ENCODE measurements at regions not wholly inside any gene's neighbourhood (a gene's known extent, or its start where the extent isn't known, plus 50 kb on each side); places are given as distances from the start of the nearest gene placed in this dataset.
"Not testable (repeated sequence)": the region's sequence is repeated elsewhere in the genome, so short reads cannot be mapped to it uniquely, and the experiment has no call there.

DNA sequence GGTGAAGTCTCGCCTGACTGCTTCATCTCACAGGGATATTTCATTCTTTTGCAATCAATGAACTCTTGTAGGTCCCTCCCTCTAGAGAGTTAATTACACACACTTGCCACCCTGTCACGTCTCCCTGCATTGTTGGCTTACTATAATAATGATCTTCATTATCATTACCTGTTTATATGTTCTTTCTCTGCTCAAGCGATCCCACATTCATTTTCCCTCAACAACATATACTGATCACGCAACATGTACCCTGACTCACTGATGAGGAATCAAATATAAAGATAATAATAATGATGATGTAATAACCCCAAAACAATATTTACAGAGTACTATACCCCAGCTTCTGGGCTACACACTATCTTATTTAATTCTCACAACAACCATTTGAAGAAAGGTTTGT is 88.5 kb downstream of the FEM1C start:
- FAIRE-seq (no peak), DNase-seq (ENCODE audit: insufficient read length) (no peak)
- TF ChIP-seq TAF1 (IDR thresholded peaks at IDR 0.05; ENCODE audit: borderline replicate concordance, low read depth, low read length) (no peak), POLR2A (IDR thresholded peaks at IDR 0.05; ENCODE audit: low read depth, low read length) (no peak), POLR2AphosphoS5 (IDR thresholded peaks at IDR 0.05; ENCODE audit: low read depth, low read length) (no peak)

DNA sequence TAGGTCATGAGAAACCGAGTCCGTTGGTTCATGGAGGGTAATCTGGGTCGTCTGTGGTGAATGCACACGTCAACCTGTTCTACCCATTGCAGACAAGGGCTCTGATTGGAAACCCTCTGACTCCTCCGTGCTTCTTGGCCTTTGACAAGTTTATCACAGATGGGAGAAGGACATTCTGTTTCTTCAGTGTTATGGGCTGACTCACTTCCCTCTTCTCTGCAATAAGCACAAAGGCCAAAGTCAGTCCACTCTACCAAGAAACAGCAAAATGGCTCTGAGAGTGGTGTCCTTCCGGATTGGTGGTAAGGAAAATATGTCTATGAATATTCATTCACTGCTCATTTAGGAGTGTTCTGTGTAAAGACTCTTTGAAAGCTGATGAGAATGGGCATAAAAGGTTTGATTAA is 89.3 kb downstream of the FEM1C start:
- no peak for TF ChIP-seq POLR2AphosphoS5 (IDR thresholded peaks at IDR 0.05; ENCODE audit: low read depth, low read length)
- no peak for TF ChIP-seq POLR2A (IDR thresholded peaks at IDR 0.05; ENCODE audit: low read depth, low read length)
- TF ChIP-seq TAF1 (IDR thresholded peaks at IDR 0.05; ENCODE audit: borderline replicate concordance, low read depth, low read length): no peak
- FAIRE-seq: no peak

DNA sequence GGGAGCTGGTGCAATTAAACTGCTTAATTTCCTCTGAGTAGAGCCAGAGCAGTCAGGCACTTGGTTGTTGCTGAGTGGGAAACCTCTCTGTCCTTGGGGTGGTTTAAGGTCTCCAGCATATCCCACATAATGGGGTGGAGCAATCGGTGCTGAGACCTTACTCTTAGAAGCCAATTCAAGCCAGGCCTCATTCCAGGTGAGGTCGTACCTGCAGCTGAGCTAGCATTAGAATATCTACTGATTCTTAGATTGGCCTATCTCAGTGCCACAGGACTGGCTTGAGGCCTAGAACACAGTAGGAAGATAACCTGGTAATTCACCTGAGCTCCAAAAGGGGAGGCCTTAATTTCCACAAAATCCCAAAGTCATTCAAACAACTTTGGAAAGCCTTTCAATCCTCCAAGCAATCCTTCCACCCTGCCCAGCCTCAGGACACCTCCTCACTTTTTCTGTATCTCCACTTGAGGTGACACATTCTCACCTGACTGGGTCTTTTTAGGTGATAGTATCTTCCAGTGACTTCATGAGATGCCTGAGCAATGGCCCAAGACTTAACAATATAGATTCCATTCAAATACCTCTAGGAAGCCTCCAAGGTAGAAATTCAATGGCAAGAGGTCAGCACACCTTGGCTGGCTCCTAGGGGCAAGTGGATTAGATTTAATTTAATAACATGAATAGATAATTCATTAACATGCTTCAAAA is 91.0 kb downstream of the FEM1C start:
- no peak for TF ChIP-seq TAF1 (IDR thresholded peaks at IDR 0.05; ENCODE audit: borderline replicate concordance, low read depth, low read length)
- TF ChIP-seq POLR2A (IDR thresholded peaks at IDR 0.05; ENCODE audit: low read depth, low read length): no peak
- no peak for TF ChIP-seq POLR2AphosphoS5 (IDR thresholded peaks at IDR 0.05; ENCODE audit: low read depth, low read length)
- FAIRE-seq (no peak), DNase-seq (ENCODE audit: insufficient read length) (no peak)

More for the DNA sequence above, 89.3 kb downstream of the FEM1C start:
- no peak for DNase-seq (ENCODE audit: insufficient read length)

DNA sequence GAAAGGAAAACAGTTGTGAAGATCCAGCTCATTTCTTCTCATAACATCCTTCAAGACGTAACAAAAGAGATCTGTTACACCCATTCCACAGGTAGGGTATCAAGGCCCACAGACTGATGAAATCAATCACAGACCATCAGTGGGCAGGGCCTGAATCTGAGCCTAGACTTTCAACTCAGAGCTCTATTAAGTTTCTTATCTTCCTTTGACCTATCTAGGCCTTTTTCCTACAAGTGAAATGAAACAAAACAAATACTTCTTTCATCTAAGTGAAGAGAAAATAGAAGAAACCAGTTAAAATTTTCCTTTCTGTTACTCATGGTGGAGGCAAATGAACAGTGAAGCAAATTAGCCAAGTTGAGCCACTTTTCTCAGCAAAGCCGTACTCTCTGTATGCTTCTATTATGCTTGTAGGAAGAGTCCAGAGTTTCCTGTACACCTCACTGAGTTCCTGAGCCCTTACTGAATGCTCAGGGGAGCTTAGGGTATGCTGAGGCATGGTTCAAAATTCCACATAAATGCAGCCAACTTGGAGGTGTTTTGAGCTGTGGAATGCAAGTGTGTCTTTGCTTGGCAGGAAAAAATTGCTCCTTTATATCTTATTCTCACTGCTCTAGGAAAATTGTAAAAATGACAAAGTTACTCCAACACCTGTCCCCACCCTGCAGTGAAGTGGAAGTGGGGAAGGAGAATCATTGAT is 91.9 kb downstream of the FEM1C start:
- no peak for TF ChIP-seq POLR2A (IDR thresholded peaks at IDR 0.05; ENCODE audit: low read depth, low read length)
- no peak for TF ChIP-seq POLR2AphosphoS5 (IDR thresholded peaks at IDR 0.05; ENCODE audit: low read depth, low read length)
- TF ChIP-seq TAF1 (IDR thresholded peaks at IDR 0.05; ENCODE audit: borderline replicate concordance, low read depth, low read length): no peak
- no peak for FAIRE-seq
- DNase-seq (ENCODE audit: insufficient read length): no peak

DNA sequence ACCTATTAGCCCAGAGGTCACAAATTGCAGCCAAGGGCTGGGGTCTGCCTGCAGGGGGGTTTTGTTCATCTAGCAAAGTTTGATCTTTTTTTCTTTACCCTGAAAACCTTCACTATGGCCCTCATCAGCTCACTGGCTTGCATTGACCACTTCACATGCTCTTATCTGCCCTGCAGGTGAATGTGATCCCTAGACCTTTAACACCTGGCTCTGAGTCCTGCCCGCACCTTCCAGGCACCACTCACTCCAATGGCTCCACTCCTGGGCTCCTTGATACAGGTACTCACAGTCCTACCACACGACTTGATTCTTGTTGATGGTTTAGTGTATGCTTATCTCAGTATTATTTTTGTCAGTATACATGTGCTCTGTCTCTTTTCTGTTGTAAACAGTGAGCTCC is 92.5 kb downstream of the FEM1C start:
- no peak for DNase-seq (ENCODE audit: insufficient read length)
- no peak for FAIRE-seq
- TF ChIP-seq POLR2AphosphoS5 (IDR thresholded peaks at IDR 0.05; ENCODE audit: low read depth, low read length): no peak

GRCh38 chr5:115450741-115451140 is 93.8 kb downstream of the FEM1C start:
- FAIRE-seq (no peak), DNase-seq (ENCODE audit: insufficient read length) (no peak)
- TF ChIP-seq TAF1 (IDR thresholded peaks at IDR 0.05; ENCODE audit: borderline replicate concordance, low read depth, low read length) (no peak), POLR2A (IDR thresholded peaks at IDR 0.05; ENCODE audit: low read depth, low read length) (no peak), POLR2AphosphoS5 (IDR thresholded peaks at IDR 0.05; ENCODE audit: low read depth, low read length) (no peak)

DNA sequence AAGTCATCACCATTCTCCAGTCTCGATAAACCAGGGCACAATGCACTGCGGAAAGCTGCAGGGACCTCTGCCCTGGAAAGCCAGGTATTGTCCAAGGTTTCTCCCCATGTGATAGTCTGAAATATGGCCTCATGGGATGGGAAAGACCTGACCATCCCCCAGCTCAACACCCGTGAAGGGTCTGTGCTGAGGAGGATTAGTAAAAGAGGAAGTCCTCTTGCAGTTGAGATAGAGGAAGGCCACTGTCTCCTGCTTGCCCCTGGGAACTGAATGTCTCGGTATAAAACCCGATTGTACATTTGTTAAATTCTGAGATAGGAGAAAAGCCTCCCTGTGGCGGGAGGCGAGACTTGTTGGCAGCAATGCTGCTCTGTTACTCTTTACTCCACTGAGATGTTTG is 95.9 kb downstream of the FEM1C start:
- not testable (repeated sequence) for DNase-seq (ENCODE audit: insufficient read length); FAIRE-seq

DNA sequence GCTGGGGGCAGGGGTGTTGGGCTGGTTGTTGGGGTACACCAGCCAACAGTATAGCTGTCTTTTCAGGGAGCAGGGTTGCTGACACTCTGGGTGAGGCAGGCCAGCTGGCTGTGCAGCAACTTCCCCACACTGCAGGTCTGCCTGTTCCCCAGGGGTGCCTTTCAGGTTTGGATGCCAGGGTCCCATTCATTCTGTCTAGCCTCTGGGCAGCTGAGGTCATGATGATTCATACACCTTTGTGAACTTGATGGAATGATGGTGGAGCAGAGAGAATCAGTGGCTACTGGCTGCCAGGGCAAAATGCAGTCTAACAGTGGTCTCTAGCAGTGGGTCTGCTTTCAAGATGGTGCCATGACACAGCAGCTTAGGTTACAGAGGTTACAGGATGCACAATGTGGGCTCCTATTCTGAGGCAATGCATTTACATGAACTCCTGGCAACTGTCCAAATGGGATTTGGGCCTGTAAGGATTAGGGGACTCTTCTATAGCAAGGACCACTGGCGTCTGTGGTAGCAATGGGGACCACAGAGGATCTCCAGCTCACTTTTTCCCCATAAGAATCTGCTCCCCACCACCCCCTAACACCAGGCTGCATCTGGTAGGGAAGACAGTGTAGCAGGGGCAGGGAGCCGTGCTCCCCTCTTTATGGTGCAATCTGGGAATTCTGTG is 103.7 kb downstream of the FEM1C start:
- DNase-seq (ENCODE audit: insufficient read length) (no peak), FAIRE-seq (no peak)

DNA sequence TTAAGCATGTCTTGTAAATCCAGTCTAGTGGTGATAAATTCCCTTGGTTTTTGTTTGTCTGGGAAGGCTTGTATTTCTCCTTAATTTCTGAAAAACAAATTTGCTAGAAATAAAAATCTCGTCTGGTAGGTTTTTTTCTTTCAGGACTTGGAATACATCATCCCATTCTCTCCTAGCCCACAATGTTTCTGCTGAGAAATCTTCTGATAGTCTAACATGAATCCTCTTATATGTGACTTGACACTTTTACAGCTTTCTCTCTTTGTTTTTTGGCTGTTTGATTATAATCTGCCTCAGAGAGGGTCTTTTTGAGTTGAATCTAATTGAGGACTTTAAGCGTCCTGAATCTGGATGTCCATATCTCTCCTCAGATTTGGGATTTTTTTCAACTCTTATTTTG is 104.9 kb downstream of the FEM1C start:
- FAIRE-seq (no peak), DNase-seq (ENCODE audit: insufficient read length) (no peak)
- no peak for TF ChIP-seq TAF1 (IDR thresholded peaks at IDR 0.05; ENCODE audit: borderline replicate concordance, low read depth, low read length)
- TF ChIP-seq POLR2A (IDR thresholded peaks at IDR 0.05; ENCODE audit: low read depth, low read length): no peak
- TF ChIP-seq POLR2AphosphoS5 (IDR thresholded peaks at IDR 0.05; ENCODE audit: low read depth, low read length): no peak

More for the DNA sequence above, 103.7 kb downstream of the FEM1C start:
- TF ChIP-seq POLR2A (IDR thresholded peaks at IDR 0.05; ENCODE audit: low read depth, low read length) (no peak), POLR2AphosphoS5 (IDR thresholded peaks at IDR 0.05; ENCODE audit: low read depth, low read length) (no peak), TAF1 (IDR thresholded peaks at IDR 0.05; ENCODE audit: borderline replicate concordance, low read depth, low read length) (no peak)

DNA sequence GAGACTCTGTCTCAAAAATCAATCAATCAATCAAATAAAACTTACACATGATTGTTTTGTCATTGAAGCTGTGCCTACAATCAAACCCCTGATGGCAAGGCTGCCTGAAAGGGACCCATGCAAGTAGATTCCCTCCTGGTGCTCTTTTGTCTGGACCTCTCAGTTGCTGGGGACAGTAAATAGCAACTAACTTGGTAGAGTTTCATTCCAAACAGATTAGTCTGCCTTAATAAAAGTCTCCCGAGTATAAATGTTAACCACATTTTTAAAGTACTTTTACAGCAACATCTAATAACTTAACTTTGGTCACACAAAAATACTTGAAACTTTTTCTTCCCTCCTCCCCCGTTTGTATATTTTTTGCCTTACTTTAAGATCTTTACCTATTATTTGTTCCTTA is 105.5 kb downstream of the FEM1C start:
- no peak for DNase-seq (ENCODE audit: insufficient read length)
- TF ChIP-seq TAF1 (IDR thresholded peaks at IDR 0.05; ENCODE audit: borderline replicate concordance, low read depth, low read length): no peak
- TF ChIP-seq POLR2AphosphoS5 (IDR thresholded peaks at IDR 0.05; ENCODE audit: low read depth, low read length): no peak
- TF ChIP-seq POLR2A (IDR thresholded peaks at IDR 0.05; ENCODE audit: low read depth, low read length): no peak
- no peak for FAIRE-seq

- FAIRE-seq (peak; percentile 56), DNase-seq (ENCODE audit: insufficient read length) (no peak)
Observed at GRCh38 chr5:115435778-115436712, 108.5 kb downstream of the FEM1C start.

More at GRCh38 chr5:115435778-115436712, 108.5 kb downstream of the FEM1C start:
- TF ChIP-seq POLR2AphosphoS5 (IDR thresholded peaks at IDR 0.05; ENCODE audit: low read depth, low read length) (no peak), TAF1 (IDR thresholded peaks at IDR 0.05; ENCODE audit: borderline replicate concordance, low read depth, low read length) (no peak), POLR2A (IDR thresholded peaks at IDR 0.05; ENCODE audit: low read depth, low read length) (no peak)

Data from GM12892 (cell line).